ENCODE measurements at regions not wholly inside any gene's neighbourhood (a gene's known extent, or its start where the extent isn't known, plus 50 kb on each side); places are given as distances from the start of the nearest gene placed in this dataset.

- H3K23ac ChIP-seq (ENCODE audit: insufficient read length): no peak overlapping the region
- no peak overlapping the region for H2BK20ac ChIP-seq (ENCODE audit: low read length)
- H3K9ac ChIP-seq (replicated peaks in 1 of 4; ENCODE audit: extremely low read depth in 1 of 4, low read depth in 3 of 4, low read length in 3 of 4): no peak overlapping the region
- DNase-seq (ENCODE audit: low read depth in 1 of 2, low spot score in 2 of 2) (no peak), FAIRE-seq (no peak)
- H3K4ac ChIP-seq (replicated peaks; ENCODE audit: insufficient read length, low read depth, low read length): no peak overlapping the region
- no peak overlapping the region for H3K18ac ChIP-seq (ENCODE audit: extremely low read depth, low read length)
- H4K91ac ChIP-seq (replicated peaks; ENCODE audit: insufficient read length, low read length): no peak overlapping the region
- no peak overlapping the region for H3K4me3 ChIP-seq (ENCODE audit: extremely low read depth in 1 of 4, insufficient read depth in 2 of 4, low read depth in 3 of 4, low read length in 4 of 4)
- H3K27ac ChIP-seq (ENCODE audit: low read depth, low read length): no peak overlapping the region
- no peak overlapping the region for H2AFZ ChIP-seq (ENCODE audit: low read length)
- ChIA-PET POLR2A (ENCODE audit: partially characterized antibody) (no interaction called here), CTCF (ENCODE audit: partially characterized antibody) (interaction anchor here (1.0 to 2.2 kb wide), 2 partner anchors 12 to 32 kb away, joined by 3 to 5 read pairs; no protein-coding TSS in a partner anchor)
- no peaks in the 10 kb centered on the region for H4K20me1 ChIP-seq (replicated peaks in 1 of 2; ENCODE audit: control insufficient read depth in 1 of 2, insufficient read depth in 2 of 2, low read length in 2 of 2)
- TF ChIP-seq TBP (IDR thresholded peaks at IDR 0.05; ENCODE audit: low read depth, low read length): no peak
- no peak for TF ChIP-seq TAF7 (optimal IDR thresholded peaks at IDR 0.05; ENCODE audit: borderline replicate concordance, low read depth, low read length)
- no peak for TF ChIP-seq SUZ12 (IDR thresholded peaks at IDR 0.05; ENCODE audit: low read length)
- H2BK15ac ChIP-seq (ENCODE audit: low read length): no peak overlapping the region
- H3K4me1 ChIP-seq (replicated peaks in 1 of 4; ENCODE audit: control insufficient read depth in 3 of 4, insufficient read depth in 4 of 4, low read length in 3 of 4): no peaks in the 10 kb centered on the region
- H3K9me3 ChIP-seq (ENCODE audit: insufficient read depth in 2 of 2, low read depth in 1 of 2, low read length in 1 of 2): no peaks in the 10 kb centered on the region
- H3K56ac ChIP-seq (replicated peaks; ENCODE audit: insufficient read length, low read depth, low read length): no peak overlapping the region
- no peak overlapping the region for H3K14ac ChIP-seq (ENCODE audit: insufficient read length)
- H2AK5ac ChIP-seq (ENCODE audit: low read depth, low read length): no peak overlapping the region
- WGBS, 2 experiments (ENCODE audit: extremely low coverage in 1 of 2, insufficient coverage in 1 of 2, insufficient read length in 1 of 2, insufficient replicate concordance in 2 of 2, low coverage in 1 of 2, low lambda C conversion rate in 2 of 2, missing lambda C conversion rate in 1 of 2): 92% methylated on average over 5 of the region's 5 CpGs; no CpG with 5 or more reads in 1 of the 2 experiments
- no peak overlapping the region for H2BK5ac ChIP-seq (ENCODE audit: low read depth, low read length)
- H3K79me1 ChIP-seq (ENCODE audit: low read depth, low read length): no peaks in the 10 kb centered on the region
- H3K36me3 ChIP-seq (ENCODE audit: control insufficient read depth in 2 of 4, insufficient read depth in 4 of 4, low read length in 3 of 4): no peaks in the 10 kb centered on the region
- H4K8ac ChIP-seq (ENCODE audit: extremely low read depth, insufficient read depth, low read length): no peak overlapping the region
- H2BK12ac ChIP-seq (ENCODE audit: low read depth, low read length): no peak overlapping the region
- no peaks in the 10 kb centered on the region for H3K79me2 ChIP-seq (ENCODE audit: control insufficient read depth in 1 of 2, insufficient read depth in 2 of 2, low read length in 2 of 2)
- no peak overlapping the region for H3K4me2 ChIP-seq (ENCODE audit: insufficient read depth in 1 of 2, low read depth in 2 of 2, low read length in 2 of 2)
- no peak overlapping the region for H4K5ac ChIP-seq (ENCODE audit: insufficient read length, low read depth, low read length)
- no peak overlapping the region for H2BK120ac ChIP-seq (replicated peaks; ENCODE audit: low read depth, low read length)
- no peaks in the 10 kb centered on the region for H3K23me2 ChIP-seq (ENCODE audit: low read depth, low read length)
- no peaks in the 10 kb centered on the region for H3K27me3 ChIP-seq (replicated peaks in 1 of 4; ENCODE audit: control insufficient read depth in 3 of 4, extremely low read depth in 1 of 4, insufficient read depth in 3 of 4, low read length in 3 of 4)
Measured at GRCh38 chrX:140948827-140949226, 53.6 kb upstream of the SPANXB1 start.

Data from H1 (cell line).